ENCODE measurements at regions not wholly inside any gene's neighbourhood (a gene's known extent, or its start where the extent isn't known, plus 50 kb on each side); places are given as distances from the start of the nearest gene placed in this dataset.

DNA sequence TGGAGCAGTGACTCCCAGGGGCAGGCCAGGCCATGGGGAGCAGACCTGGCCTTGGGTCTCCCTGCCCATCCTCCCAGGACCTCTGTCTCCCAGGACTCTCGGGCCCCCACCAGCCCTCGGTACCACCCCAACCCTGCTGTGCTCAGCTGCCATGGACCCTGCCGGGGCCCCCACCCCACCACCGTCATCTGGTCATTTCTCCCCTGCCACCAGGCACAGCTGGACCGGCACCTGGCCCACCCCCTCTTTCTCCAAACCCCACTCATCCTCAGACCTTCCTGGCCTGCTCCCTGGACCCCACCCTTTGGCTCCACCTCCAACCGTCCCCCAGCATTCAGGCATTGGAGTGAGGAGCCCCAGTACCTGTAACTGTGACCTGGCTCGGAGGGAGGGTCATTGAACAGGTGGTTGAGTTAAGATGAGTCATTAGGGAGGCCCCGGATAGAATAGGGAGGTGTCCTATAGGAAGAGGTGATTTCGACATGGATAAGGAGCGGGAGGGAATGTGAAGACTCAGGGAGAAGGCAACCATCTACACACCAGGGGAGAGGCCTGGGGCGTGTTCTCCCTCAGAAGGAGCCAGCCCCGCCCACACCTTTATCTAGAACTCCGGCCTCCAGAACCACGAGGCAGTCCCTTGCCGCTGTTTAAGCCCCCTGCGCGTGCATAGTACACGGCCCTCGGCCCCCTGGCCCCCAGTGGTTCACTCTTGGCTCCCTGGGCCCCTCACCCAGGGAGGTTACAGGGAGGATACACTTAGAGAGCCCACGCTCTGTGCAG lies 1395.9 kb downstream of the BRD1 start:
- TF ChIP-seq, protein P1, sequence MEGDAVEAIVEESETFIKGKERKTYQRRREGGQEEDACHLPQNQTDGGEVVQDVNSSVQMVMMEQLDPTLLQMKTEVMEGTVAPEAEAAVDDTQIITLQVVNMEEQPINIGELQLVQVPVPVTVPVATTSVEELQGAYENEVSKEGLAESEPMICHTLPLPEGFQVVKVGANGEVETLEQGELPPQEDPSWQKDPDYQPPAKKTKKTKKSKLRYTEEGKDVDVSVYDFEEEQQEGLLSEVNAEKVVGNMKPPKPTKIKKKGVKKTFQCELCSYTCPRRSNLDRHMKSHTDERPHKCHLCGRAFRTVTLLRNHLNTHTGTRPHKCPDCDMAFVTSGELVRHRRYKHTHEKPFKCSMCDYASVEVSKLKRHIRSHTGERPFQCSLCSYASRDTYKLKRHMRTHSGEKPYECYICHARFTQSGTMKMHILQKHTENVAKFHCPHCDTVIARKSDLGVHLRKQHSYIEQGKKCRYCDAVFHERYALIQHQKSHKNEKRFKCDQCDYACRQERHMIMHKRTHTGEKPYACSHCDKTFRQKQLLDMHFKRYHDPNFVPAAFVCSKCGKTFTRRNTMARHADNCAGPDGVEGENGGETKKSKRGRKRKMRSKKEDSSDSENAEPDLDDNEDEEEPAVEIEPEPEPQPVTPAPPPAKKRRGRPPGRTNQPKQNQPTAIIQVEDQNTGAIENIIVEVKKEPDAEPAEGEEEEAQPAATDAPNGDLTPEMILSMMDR (IDR thresholded peaks at IDR 0.05): no peak
- TF ChIP-seq EZH2 (IDR thresholded peaks at IDR 0.05; ENCODE audit: borderline replicate concordance, insufficient read depth, low read depth, low read length, poor library complexity, severe bottlenecking): no peak
